RWPE1 (cell line): ENCODE measurements at regions not wholly inside any gene's neighbourhood (a gene's known extent, or its start where the extent isn't known, plus 50 kb on each side); places are given as distances from the start of the nearest gene placed in this dataset.

Source experiments
- CTCF ChIA-PET: fragments of 350-600 bp; sonication (Branson Sonifier 250); formaldehyde crosslinking; extraction: SDS; loops from one replicate; lab custom pipeline; 2021; lab: Yijun Ruan, JAX
- POLR2A ChIA-PET: fragments of 400-600 bp; formaldehyde crosslinking; extraction: SDS; loops from one replicate; lab custom pipeline; 2020; ENCODE audit warnings: antibody characterized with exemption; ENCODE audit not compliant: low non-redundant PET; lab: Yijun Ruan, JAX
- DNase-seq: peaks from one replicate; pipeline ENCODE4 v3.0.0; 2012; ENCODE audit warnings: low spot score
- H3K27ac ChIP-seq: fragments of 450-650 bp; 2 replicates; pipeline ENCODE4 v1.5.1; 2017
- TF ChIP-seq, protein P1 (sequence below): fragments of 450-650 bp; conservative IDR thresholded peaks from 2 replicates; pipeline ENCODE4 v1.5.1; 2017; ENCODE audit warnings: low read depth, mild to moderate bottlenecking

DNA sequence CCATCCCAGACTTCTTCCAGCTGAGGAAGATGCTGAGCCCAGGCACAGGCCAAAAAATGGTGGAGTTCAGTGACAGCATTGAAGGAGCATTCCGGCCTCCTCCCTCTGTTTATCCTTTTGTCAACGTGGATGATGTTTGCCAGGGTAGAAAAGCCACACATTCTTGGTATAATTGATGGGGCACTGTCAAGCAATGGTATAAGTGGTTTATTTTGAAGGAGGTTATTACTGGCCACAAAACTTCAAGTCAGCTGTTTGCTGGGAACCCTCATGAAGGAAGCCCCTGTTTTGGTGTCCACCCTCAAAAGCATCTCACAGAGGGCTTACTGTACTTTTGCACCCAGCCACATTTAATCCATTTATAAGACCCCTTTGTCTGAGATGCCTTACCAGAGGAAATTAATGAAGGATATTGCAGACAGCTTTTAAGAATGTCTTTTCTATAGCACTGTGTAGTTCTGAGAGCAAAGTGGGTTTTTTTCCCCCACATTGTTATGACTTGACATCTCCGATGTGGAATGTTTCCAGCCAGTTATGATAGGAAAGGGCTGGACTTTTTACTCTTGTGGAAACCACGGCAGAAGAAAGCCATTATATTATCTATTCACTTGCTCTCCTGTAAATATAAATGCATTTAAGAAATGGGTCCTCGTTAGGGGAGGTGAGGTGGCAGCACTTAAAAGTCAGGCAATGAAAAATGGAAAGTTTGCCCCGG is 95.5 kb upstream of the SPATA31D4 start:
- TF ChIP-seq, protein P1, sequence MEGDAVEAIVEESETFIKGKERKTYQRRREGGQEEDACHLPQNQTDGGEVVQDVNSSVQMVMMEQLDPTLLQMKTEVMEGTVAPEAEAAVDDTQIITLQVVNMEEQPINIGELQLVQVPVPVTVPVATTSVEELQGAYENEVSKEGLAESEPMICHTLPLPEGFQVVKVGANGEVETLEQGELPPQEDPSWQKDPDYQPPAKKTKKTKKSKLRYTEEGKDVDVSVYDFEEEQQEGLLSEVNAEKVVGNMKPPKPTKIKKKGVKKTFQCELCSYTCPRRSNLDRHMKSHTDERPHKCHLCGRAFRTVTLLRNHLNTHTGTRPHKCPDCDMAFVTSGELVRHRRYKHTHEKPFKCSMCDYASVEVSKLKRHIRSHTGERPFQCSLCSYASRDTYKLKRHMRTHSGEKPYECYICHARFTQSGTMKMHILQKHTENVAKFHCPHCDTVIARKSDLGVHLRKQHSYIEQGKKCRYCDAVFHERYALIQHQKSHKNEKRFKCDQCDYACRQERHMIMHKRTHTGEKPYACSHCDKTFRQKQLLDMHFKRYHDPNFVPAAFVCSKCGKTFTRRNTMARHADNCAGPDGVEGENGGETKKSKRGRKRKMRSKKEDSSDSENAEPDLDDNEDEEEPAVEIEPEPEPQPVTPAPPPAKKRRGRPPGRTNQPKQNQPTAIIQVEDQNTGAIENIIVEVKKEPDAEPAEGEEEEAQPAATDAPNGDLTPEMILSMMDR = no peak
- no peak overlapping the region for H3K27ac ChIP-seq
- ChIA-PET CTCF (interaction anchor here (0.7 kb wide), 1 partner anchor 15 kb away, joined by 4 read pairs; no protein-coding TSS in a partner anchor), POLR2A (no interaction called here)
- no peak for DNase-seq

DNA sequence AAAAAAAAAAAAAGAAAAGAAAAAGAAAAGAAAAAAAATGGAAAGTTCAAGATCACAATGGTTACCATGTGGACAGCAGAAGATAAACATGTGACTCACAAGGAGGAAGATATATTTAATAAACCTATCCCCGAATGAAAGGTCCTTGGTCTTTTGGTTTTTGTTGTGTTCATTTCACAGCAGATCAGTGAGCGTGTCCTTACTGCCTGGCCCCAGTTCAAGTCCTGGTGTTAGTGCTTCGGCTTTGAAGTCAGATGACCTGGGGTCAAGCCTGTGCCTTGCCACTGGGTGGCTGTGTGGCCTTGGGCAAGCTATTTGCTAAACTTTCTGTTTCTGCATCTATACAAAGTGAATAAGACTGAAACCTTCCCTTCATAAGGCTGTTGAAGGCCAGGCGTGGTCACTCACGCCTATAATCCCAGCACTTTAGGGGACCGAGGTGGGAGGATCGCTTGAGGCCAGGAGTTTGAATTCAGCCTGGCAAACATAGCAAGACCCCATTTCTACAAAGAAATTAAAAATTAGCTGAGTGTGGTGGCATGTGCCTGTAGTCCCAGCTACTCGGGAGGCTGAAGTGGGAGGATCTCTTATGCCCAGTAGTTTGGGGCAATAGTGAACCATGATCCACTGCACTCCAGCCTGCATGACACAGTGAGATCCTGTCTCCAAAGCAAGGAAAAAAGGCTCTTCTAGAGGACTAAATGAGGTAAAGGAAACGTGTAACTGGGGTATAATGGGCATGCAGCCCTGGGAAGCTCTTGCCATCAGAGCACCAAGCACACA is 94.5 kb upstream of the SPATA31D4 start:
- no peak overlapping the region for H3K27ac ChIP-seq
- TF ChIP-seq, protein P1 = no peak
- POLR2A ChIA-PET = no interaction called here
- no peak for DNase-seq
- CTCF ChIA-PET = interaction anchor here (0.6 kb wide), 1 partner anchor 909 kb away, joined by 4 read pairs; no protein-coding TSS in a partner anchor

DNA sequence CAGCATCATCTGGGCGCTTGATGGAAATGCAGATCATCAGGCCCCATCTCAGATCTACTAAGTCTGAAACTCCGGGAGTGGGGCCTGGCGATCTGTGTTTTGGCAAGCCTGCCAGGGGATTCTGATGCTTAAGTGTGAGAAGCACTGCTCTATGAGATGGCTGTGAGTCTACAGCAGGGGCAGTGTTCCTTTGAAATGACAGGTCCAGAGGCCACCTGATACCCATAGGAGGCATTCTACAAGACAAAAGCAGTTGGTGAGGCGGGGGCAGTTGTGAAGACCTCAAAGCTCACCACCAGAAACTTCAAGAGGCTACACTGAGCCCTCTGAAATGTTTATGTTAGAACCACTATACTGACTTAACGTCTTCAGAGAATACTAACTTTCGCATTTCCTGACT is 86.9 kb upstream of the SPATA31D4 start:
- CTCF ChIA-PET = no interaction called here
- TF ChIP-seq, protein P1 = no peak
- DNase-seq = no peak
- no peak overlapping the region for H3K27ac ChIP-seq
- POLR2A ChIA-PET = no interaction called here

DNA sequence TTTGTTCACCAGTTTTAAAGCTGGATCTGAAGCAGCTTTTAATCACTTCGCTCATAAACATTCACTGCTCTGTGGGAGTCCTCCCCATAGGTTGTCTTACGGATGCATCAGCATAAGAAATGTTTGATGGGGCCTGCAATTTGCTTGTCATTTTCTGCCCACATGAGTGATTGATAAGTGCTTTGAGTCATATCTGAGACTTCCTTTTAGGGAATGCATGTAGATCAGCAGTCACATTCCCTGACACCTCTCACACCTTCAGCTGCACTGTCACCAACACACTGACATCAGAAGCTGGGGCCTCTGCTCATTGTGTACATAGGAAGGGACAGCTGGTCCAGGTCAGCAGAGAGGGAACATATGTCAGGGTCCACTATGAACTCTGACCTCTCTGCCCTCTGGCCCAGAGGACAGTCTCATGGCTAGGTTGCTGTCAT is 84.1 kb upstream of the SPATA31D4 start:
- TF ChIP-seq, protein P1 = no peak
- POLR2A ChIA-PET = no interaction called here
- CTCF ChIA-PET = interaction anchor here (1.1 kb wide), 1 partner anchor 11 kb away, joined by 3 read pairs; no protein-coding TSS in a partner anchor
- DNase-seq = peak; percentile 31
- H3K27ac ChIP-seq = peak overlapping the region; percentile 90

DNA sequence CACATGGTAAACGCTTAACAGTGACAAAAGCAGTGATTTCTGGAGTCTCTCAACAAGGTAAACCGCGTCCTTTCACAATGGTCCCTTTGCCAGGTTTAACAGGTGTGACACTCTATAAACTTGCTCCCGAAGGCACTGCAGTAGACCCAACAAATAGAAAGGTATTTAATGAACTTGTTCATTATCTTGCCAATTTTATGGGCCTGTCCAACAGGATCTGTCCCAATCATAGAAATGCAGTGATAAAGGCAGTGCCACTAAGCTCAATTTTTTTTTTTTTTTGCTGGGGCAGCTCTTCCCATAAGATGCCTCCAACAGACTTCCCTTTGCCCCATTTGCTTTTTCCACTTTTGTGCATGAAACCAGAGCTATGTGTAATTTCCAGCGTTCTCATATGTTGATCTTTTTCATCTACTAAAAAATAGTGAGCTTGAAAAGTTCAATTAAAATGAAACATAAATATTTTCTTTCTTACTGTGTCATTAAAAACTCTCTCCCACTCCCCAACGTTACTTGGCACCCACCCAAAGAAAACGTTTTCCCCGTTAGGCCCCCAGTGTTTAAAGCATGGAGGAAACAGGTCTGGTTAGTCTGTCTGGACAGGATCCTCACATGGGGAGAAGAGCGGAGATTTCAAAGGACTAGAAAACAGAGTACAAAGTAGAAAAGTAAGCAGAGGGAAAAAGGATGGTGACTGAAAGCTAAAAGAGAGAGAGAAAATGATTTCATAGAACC is 80.9 kb upstream of the SPATA31D4 start:
- no peak overlapping the region for H3K27ac ChIP-seq
- TF ChIP-seq, protein P1 = no peak
- POLR2A ChIA-PET = no interaction called here
- CTCF ChIA-PET = interaction anchor here (0.6 to 0.8 kb wide), 3 partner anchors 8 to 696 kb away, joined by 3 to 5 read pairs (median 3); no protein-coding TSS in a partner anchor
- no peak for DNase-seq

DNA sequence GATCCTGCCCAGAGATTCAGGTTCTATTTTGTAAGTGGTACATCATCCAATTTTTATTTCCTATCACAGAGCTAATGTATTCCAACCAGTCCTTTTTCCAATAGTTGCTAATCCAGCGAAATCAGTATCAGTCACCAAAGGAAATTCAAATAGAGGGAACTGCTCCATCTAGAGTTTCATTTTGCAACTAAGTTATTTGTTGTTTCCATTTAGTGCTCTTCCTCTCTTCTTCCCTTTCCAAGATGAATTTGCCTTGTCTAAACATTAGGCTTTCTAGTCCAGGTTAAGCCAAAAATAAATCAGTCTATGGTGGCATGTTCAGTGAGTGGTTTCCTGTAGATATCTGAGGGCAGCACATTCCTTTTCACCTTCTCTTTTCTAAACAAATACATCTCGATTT is 79.8 kb upstream of the SPATA31D4 start:
- ChIA-PET POLR2A (no interaction called here), CTCF (interaction anchor here (0.6 to 0.8 kb wide), 7 partner anchors 16 to 1986 kb away, joined by 3 to 6 read pairs (median 4); no protein-coding TSS in a partner anchor)
- no peak overlapping the region for H3K27ac ChIP-seq
- peak; percentile 36 for DNase-seq
- TF ChIP-seq, protein P1 = peak; percentile 53
